H1 (cell line): ENCODE measurements at regions not wholly inside any gene's neighbourhood (a gene's known extent, or its start where the extent isn't known, plus 50 kb on each side); places are given as distances from the start of the nearest gene placed in this dataset.

Experiments used
- CTCF ChIA-PET: fragments of 300-600 bp; sonication (Branson Sonifier 250); formaldehyde crosslinking; loops from one replicate; lab custom pipeline; 2021; ENCODE audit not compliant: partially characterized antibody; lab: Charles Lee
- POLR2A ChIA-PET: fragments of 300-600 bp; sonication (Branson Sonifier 250); formaldehyde crosslinking; loops from one replicate; lab custom pipeline; 2021; ENCODE audit warnings: inconsistent platforms; ENCODE audit not compliant: partially characterized antibody; lab: Charles Lee
- DNase-seq, 2 experiments: peaks; one replicate each; pipeline versions ENCODE4 v3.0.0 to v3.0.0-alpha.2; 2010 to 2022; ENCODE audit warnings: low spot score in 2 of 2, low read depth in 1 of 2, mixed read lengths in 1 of 2
- FAIRE-seq: peaks from 2 replicates; lab custom pipeline; 2011; peaks lifted over from hg19 to GRCh38; lab: Jason Lieb, UNC
- H2AFZ ChIP-seq: 2 replicates; pipeline ENCODE4 v1.8.1; 2012; ENCODE audit warnings: low read length, inconsistent platforms
- H2AK5ac ChIP-seq: 2 replicates; pipeline ENCODE4 v1.6.1; 2013; ENCODE audit warnings: low read depth, low read length
- H2BK120ac ChIP-seq: replicated peaks from 2 replicates; pipeline ENCODE3; 2013; ENCODE audit warnings: low read depth, low read length, inconsistent platforms
- H2BK12ac ChIP-seq: 2 replicates; pipeline ENCODE4 v1.6.1; 2013; ENCODE audit warnings: low read depth, low read length
- H2BK15ac ChIP-seq: 2 replicates; pipeline ENCODE4 v1.6.1; 2013; ENCODE audit warnings: low read length
- H2BK20ac ChIP-seq: 2 replicates; pipeline ENCODE4 v1.6.1; 2013; ENCODE audit warnings: low read length
- H2BK5ac ChIP-seq: 2 replicates; pipeline ENCODE4 v1.6.1; 2013; ENCODE audit warnings: low read depth, low read length
- H3K14ac ChIP-seq: 2 replicates; pipeline ENCODE4 v1.6.1; 2013; ENCODE audit warnings: inconsistent platforms; ENCODE audit not compliant: insufficient read length
- H3K18ac ChIP-seq: 2 replicates; pipeline ENCODE4 v1.6.1; 2013; ENCODE audit warnings: low read length; ENCODE audit errors: extremely low read depth
- H3K23ac ChIP-seq: 2 replicates; pipeline ENCODE4 v1.6.1; 2013; ENCODE audit warnings: inconsistent platforms; ENCODE audit not compliant: insufficient read length
- H3K23me2 ChIP-seq: 2 replicates; pipeline ENCODE4 v1.6.1; 2013; ENCODE audit warnings: low read depth, low read length
- H3K27ac ChIP-seq: 2 replicates; pipeline ENCODE4 v1.6.1; 2011; ENCODE audit warnings: low read depth, low read length, inconsistent platforms
- H3K27me3 ChIP-seq, 4 experiments: replicated peaks in 1 of 4; 1 replicate in 1 of 4; 2 replicates in 3 of 4; pipeline versions ENCODE4 v1.6.1 to v1.8.1; 2011 to 2013; ENCODE audit warnings: low read length in 3 of 4, mild to moderate bottlenecking in 3 of 4, inconsistent platforms in 2 of 4, mixed read lengths in 2 of 4, moderate library complexity in 1 of 4; ENCODE audit not compliant: control insufficient read depth in 3 of 4, insufficient read depth in 3 of 4; ENCODE audit errors: extremely low read depth in 1 of 4
- H3K36me3 ChIP-seq, 4 experiments: 2 replicates each; pipeline versions ENCODE4 v1.6.1 to v1.8.1; 2011 to 2013; ENCODE audit warnings: mild to moderate bottlenecking in 4 of 4, low read length in 3 of 4, moderate library complexity in 2 of 4, control low read depth in 1 of 4, inconsistent platforms in 1 of 4; ENCODE audit not compliant: insufficient read depth in 4 of 4, control insufficient read depth in 2 of 4
- H3K4ac ChIP-seq: replicated peaks from 2 replicates; pipeline ENCODE3; 2013; ENCODE audit warnings: low read length, low read depth, mixed read lengths, inconsistent platforms; ENCODE audit not compliant: insufficient read length
- H3K4me1 ChIP-seq, 4 experiments: replicated peaks in 1 of 4; 1 replicate in 1 of 4; 2 replicates in 3 of 4; pipeline versions ENCODE4 v1.6.1 to v1.8.1; 2011 to 2013; ENCODE audit warnings: low read length in 3 of 4, inconsistent platforms in 2 of 4, mixed read lengths in 1 of 4; ENCODE audit not compliant: insufficient read depth in 4 of 4, control insufficient read depth in 3 of 4
- H3K4me2 ChIP-seq, 2 experiments: 2 replicates each; pipeline versions ENCODE4 v1.6.1 to v1.8.1; 2011 to 2013; ENCODE audit warnings: low read depth in 2 of 2, low read length in 2 of 2, control low read depth in 1 of 2, inconsistent platforms in 1 of 2, mild to moderate bottlenecking in 1 of 2; ENCODE audit not compliant: insufficient read depth in 1 of 2
- H3K4me3 ChIP-seq, 4 experiments: fragments of 200-600, 300-600 bp in 1 of 4; sonication (generic), shearing (Covaris generic), sonication (Bioruptor Twin) in 1 of 4; 2 replicates each; pipeline versions ENCODE4 v1.5.1 to v1.8.1; 2011 to 2016; ENCODE audit warnings: low read length in 4 of 4, low read depth in 3 of 4, control low read depth in 2 of 4, inconsistent platforms in 2 of 4, mild to moderate bottlenecking in 2 of 4, mixed read lengths in 1 of 4, moderate library complexity in 1 of 4; ENCODE audit not compliant: insufficient read depth in 2 of 4; ENCODE audit errors: extremely low read depth in 1 of 4
- H3K56ac ChIP-seq: replicated peaks from 2 replicates; pipeline ENCODE3; 2013; ENCODE audit warnings: low read depth, mild to moderate bottlenecking, mixed read lengths, low read length, inconsistent platforms; ENCODE audit not compliant: insufficient read length
- H3K79me1 ChIP-seq: 2 replicates; pipeline ENCODE4 v1.6.1; 2013; ENCODE audit warnings: low read depth, low read length, control low read depth
- H3K79me2 ChIP-seq, 2 experiments: 2 replicates each; pipeline versions ENCODE4 v1.6.1 to v1.8.1; 2012 to 2013; ENCODE audit warnings: low read length in 2 of 2, mild to moderate bottlenecking in 2 of 2, inconsistent platforms in 1 of 2; ENCODE audit not compliant: insufficient read depth in 2 of 2, control insufficient read depth in 1 of 2
- H3K9ac ChIP-seq, 4 experiments: replicated peaks in 1 of 4; 1 replicate in 1 of 4; 2 replicates in 3 of 4; pipeline versions ENCODE4 v1.6.1 to v1.8.1; 2011 to 2013; ENCODE audit warnings: low read depth in 3 of 4, low read length in 3 of 4, control low read depth in 2 of 4, mild to moderate bottlenecking in 2 of 4, moderate library complexity in 2 of 4, inconsistent platforms in 1 of 4; ENCODE audit errors: extremely low read depth in 1 of 4
- H3K9me3 ChIP-seq, 2 experiments: 2 replicates each; pipeline versions ENCODE4 v1.6.1 to v1.8.1; 2012 to 2013; ENCODE audit warnings: mild to moderate bottlenecking in 2 of 2, moderate library complexity in 2 of 2, control low read depth in 1 of 2, inconsistent platforms in 1 of 2, low read depth in 1 of 2, low read length in 1 of 2, mixed read lengths in 1 of 2; ENCODE audit not compliant: insufficient read depth in 2 of 2
- H4K20me1 ChIP-seq, 2 experiments: replicated peaks in 1 of 2; 2 replicates each; pipeline versions ENCODE3 to v1.8.1; 2011 to 2013; ENCODE audit warnings: inconsistent platforms in 2 of 2, low read length in 2 of 2, mild to moderate bottlenecking in 1 of 2; ENCODE audit not compliant: insufficient read depth in 2 of 2, control insufficient read depth in 1 of 2
- H4K5ac ChIP-seq: 2 replicates; pipeline ENCODE4 v1.6.1; 2013; ENCODE audit warnings: low read length, low read depth, mixed read lengths, inconsistent platforms; ENCODE audit not compliant: insufficient read length
- H4K8ac ChIP-seq: 2 replicates; pipeline ENCODE4 v1.8.0; 2013; ENCODE audit warnings: mild to moderate bottlenecking, moderate library complexity, low read length, inconsistent platforms; ENCODE audit not compliant: insufficient read depth; ENCODE audit errors: extremely low read depth
- H4K91ac ChIP-seq: replicated peaks from 2 replicates; pipeline ENCODE3; 2013; ENCODE audit warnings: low read length, mixed read lengths, inconsistent platforms; ENCODE audit not compliant: insufficient read length
- BACH1 ChIP-seq: IDR thresholded peaks from 2 replicates; pipeline ENCODE4 v1.6.1; 2012; ENCODE audit warnings: low read length, improper control_type of control experiment
- CBX8 ChIP-seq: fragments of 300-800, 300-1000 bp; sonication (generic); IDR thresholded peaks from 2 replicates; pipeline ENCODE4 v1.7.1; 2016; ENCODE audit warnings: low read depth, low read length, borderline replicate concordance
- CEBPB ChIP-seq: IDR thresholded peaks from 2 replicates; pipeline ENCODE4 v1.6.1; 2012; ENCODE audit warnings: low read depth, low read length
- CHD2 ChIP-seq: IDR thresholded peaks from 2 replicates; pipeline ENCODE4 v1.6.1; 2012; ENCODE audit warnings: low read length, improper control_type of control experiment
- EGR1 ChIP-seq: IDR thresholded peaks from 2 replicates; pipeline ENCODE4 v1.6.1; 2011; ENCODE audit warnings: low read depth, low read length, borderline replicate concordance
- GTF2F1 ChIP-seq: IDR thresholded peaks from 2 replicates; pipeline ENCODE4 v1.6.1; 2012; ENCODE audit warnings: low read depth, low read length, improper control_type of control experiment, borderline replicate concordance
- HDAC6 ChIP-seq: IDR thresholded peaks from one replicate; pipeline ENCODE4 v1.7.1; 2012; ENCODE audit warnings: low read depth, mild to moderate bottlenecking, inconsistent platforms, low read length, moderate library complexity
- POLR2A ChIP-seq, 2 experiments: IDR thresholded peaks; 1 replicate in 1 of 2; 2 replicates in 1 of 2; pipeline ENCODE4 v1.6.1; 2011; ENCODE audit warnings: low read depth in 2 of 2, low read length in 2 of 2, mild to moderate bottlenecking in 2 of 2; ENCODE audit errors: control extremely low read depth in 1 of 2
- SAP30 ChIP-seq: fragments of 300-600 bp; sonication (generic); IDR thresholded peaks from 2 replicates; pipeline ENCODE4 v1.7.1; 2012; ENCODE audit warnings: low read length, moderate library complexity, mild to moderate bottlenecking, inconsistent platforms; ENCODE audit not compliant: insufficient read depth, insufficient replicate concordance
- SP1 ChIP-seq: IDR thresholded peaks from 2 replicates; pipeline ENCODE4 v1.6.1; 2011; ENCODE audit warnings: low read depth, low read length
- SUZ12 ChIP-seq: fragments of 200-600 bp; sonication (generic); IDR thresholded peaks from 2 replicates; pipeline ENCODE4 v1.6.1; 2012; ENCODE audit warnings: mild to moderate bottlenecking, inconsistent platforms, low read length, moderate library complexity, mixed read lengths
- WGBS, 2 experiments: shearing (Covaris generic) in 1 of 2; methylation state at CpG; one replicate each; pipeline versions ENCODE4 v1.1.6 to v1.1.7; 2013 to 2015; ENCODE audit warnings: low lambda C conversion rate in 2 of 2, mixed read lengths in 2 of 2, inconsistent platforms in 1 of 2, low coverage in 1 of 2, missing lambda C conversion rate in 1 of 2; ENCODE audit not compliant: insufficient replicate concordance in 2 of 2, insufficient coverage in 1 of 2, insufficient read length in 1 of 2; ENCODE audit errors: extremely low coverage in 1 of 2, missing lambda C conversion rate in 1 of 2; 5-methylcytosine and 5-hydroxymethylcytosine counted together
- TF ChIP-seq, protein P1 (sequence below): IDR thresholded peaks from 2 replicates; pipeline ENCODE4 v1.6.1; 2011; ENCODE audit warnings: low read length, improper control_type of control experiment

DNA sequence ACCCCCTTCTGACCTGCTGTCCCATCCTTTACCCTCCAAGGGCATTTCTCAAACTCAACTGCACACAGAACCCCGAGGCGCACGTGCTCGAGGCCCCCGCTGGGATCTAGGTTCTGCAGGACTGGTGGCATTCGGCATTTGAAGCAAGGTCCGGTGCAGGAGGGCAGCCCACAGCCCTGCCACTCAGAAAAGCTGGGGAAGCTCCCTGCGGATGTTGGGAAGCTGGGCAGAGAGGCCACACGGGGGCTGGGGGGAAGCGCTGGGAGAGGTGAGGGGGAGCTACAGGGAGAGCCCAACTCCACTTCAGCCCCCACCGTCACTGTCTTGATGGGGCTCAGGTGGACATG, 51.2 kb upstream of the SLCO4A1 start:
- CTCF ChIA-PET: interaction anchor here (0.7 to 7.6 kb wide), 4 partner anchors 8 to 163 kb away, joined by 3 to 45 read pairs (median 6); no protein-coding TSS in a partner anchor
- TF ChIP-seq CBX8: no peak
- no peak for TF ChIP-seq EGR1
- no peak for TF ChIP-seq POLR2A (IDR thresholded peaks at IDR 0.05; ENCODE audit: control extremely low read depth in 1 of 2, low read depth in 2 of 2, low read length in 2 of 2)
- TF ChIP-seq, protein P1, sequence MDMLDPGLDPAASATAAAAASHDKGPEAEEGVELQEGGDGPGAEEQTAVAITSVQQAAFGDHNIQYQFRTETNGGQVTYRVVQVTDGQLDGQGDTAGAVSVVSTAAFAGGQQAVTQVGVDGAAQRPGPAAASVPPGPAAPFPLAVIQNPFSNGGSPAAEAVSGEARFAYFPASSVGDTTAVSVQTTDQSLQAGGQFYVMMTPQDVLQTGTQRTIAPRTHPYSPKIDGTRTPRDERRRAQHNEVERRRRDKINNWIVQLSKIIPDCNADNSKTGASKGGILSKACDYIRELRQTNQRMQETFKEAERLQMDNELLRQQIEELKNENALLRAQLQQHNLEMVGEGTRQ: no peak
- TF ChIP-seq SAP30: no peak
- no peak for TF ChIP-seq GTF2F1
- no peak for TF ChIP-seq SP1
- no peak for TF ChIP-seq CHD2
- no peak for TF ChIP-seq SUZ12
- TF ChIP-seq BACH1: no peak
- TF ChIP-seq CEBPB: no peak
- TF ChIP-seq HDAC6: no peak
- Histone ChIP-seq H3K4me1 (no peaks in the 10 kb centered on the region; a peak in 2 of 7 replicates), H4K20me1 (peaks cover 0 to 10% of the 10 kb centered on the region in 2 experiments), H3K79me2 (no peaks in the 10 kb centered on the region), H3K4me2 (no peak overlapping the region), H3K27ac (no peak overlapping the region), H2BK120ac (no peak overlapping the region), H3K14ac (no peak overlapping the region), H3K23me2 (peaks cover 3% of the 10 kb centered on the region), H4K5ac (no peak overlapping the region), H4K91ac (no peak overlapping the region), H2BK12ac (no peak overlapping the region), H2AFZ (no peak overlapping the region), H2BK15ac (no peak overlapping the region), H3K9ac (no peak overlapping the region), H2AK5ac (no peak overlapping the region), H3K4me3 (no peak overlapping the region), H3K4ac (no peak overlapping the region), H3K9me3 (no peaks in the 10 kb centered on the region), H3K27me3 (no peaks in the 10 kb centered on the region; a peak in 1 of 7 replicates), H4K8ac (no peak overlapping the region), H3K36me3 (no peaks in the 10 kb centered on the region), H3K56ac (no peak overlapping the region), H2BK5ac (no peak overlapping the region), H3K18ac (no peak overlapping the region), H3K23ac (no peak overlapping the region), H3K79me1 (no peaks in the 10 kb centered on the region), H2BK20ac (no peak overlapping the region)
- FAIRE-seq: no peak
- WGBS, 2 experiments: 91% methylated on average over 10 of the region's 11 CpGs; no CpG with 5 or more reads in 1 of the 2 experiments
- DNase-seq: no peak
- POLR2A ChIA-PET: no interaction called here
